ENCODE measurements at regions not wholly inside any gene's neighbourhood (a gene's known extent, or its start where the extent isn't known, plus 50 kb on each side); places are given as distances from the start of the nearest gene placed in this dataset.

GRCh38 chr10:110446277-110446676 lies 51.4 kb upstream of the DUSP5 start:
- TF ChIP-seq, protein P1, sequence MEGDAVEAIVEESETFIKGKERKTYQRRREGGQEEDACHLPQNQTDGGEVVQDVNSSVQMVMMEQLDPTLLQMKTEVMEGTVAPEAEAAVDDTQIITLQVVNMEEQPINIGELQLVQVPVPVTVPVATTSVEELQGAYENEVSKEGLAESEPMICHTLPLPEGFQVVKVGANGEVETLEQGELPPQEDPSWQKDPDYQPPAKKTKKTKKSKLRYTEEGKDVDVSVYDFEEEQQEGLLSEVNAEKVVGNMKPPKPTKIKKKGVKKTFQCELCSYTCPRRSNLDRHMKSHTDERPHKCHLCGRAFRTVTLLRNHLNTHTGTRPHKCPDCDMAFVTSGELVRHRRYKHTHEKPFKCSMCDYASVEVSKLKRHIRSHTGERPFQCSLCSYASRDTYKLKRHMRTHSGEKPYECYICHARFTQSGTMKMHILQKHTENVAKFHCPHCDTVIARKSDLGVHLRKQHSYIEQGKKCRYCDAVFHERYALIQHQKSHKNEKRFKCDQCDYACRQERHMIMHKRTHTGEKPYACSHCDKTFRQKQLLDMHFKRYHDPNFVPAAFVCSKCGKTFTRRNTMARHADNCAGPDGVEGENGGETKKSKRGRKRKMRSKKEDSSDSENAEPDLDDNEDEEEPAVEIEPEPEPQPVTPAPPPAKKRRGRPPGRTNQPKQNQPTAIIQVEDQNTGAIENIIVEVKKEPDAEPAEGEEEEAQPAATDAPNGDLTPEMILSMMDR (IDR thresholded peaks at IDR 0.05; ENCODE audit: poor library complexity, severe bottlenecking), result no peak
- TF ChIP-seq, protein P2, sequence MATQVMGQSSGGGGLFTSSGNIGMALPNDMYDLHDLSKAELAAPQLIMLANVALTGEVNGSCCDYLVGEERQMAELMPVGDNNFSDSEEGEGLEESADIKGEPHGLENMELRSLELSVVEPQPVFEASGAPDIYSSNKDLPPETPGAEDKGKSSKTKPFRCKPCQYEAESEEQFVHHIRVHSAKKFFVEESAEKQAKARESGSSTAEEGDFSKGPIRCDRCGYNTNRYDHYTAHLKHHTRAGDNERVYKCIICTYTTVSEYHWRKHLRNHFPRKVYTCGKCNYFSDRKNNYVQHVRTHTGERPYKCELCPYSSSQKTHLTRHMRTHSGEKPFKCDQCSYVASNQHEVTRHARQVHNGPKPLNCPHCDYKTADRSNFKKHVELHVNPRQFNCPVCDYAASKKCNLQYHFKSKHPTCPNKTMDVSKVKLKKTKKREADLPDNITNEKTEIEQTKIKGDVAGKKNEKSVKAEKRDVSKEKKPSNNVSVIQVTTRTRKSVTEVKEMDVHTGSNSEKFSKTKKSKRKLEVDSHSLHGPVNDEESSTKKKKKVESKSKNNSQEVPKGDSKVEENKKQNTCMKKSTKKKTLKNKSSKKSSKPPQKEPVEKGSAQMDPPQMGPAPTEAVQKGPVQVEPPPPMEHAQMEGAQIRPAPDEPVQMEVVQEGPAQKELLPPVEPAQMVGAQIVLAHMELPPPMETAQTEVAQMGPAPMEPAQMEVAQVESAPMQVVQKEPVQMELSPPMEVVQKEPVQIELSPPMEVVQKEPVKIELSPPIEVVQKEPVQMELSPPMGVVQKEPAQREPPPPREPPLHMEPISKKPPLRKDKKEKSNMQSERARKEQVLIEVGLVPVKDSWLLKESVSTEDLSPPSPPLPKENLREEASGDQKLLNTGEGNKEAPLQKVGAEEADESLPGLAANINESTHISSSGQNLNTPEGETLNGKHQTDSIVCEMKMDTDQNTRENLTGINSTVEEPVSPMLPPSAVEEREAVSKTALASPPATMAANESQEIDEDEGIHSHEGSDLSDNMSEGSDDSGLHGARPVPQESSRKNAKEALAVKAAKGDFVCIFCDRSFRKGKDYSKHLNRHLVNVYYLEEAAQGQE (IDR thresholded peaks at IDR 0.05; ENCODE audit: borderline replicate concordance), result no peak
- TF ChIP-seq EP300 (conservative IDR thresholded peaks at IDR 0.05; ENCODE audit: poor library complexity, severe bottlenecking), result no peak

All from neural cell (in vitro differentiated cells).